Smooth muscle cell (in vitro differentiated cells): ENCODE measurements at regions not wholly inside any gene's neighbourhood (a gene's known extent, or its start where the extent isn't known, plus 50 kb on each side); places are given as distances from the start of the nearest gene placed in this dataset.

Experiments
- DNase-seq: peaks from one replicate; lab custom pipeline; 2025; ENCODE audit not compliant: unreplicated experiment; lab: John Stamatoyannopoulos, UW
- H2AFZ ChIP-seq: fragments of 200-600 bp; sonication (generic); 2 replicates; pipeline ENCODE4 v1.6.0; 2016; ENCODE audit warnings: antibody characterized with exemption, low read depth, mild to moderate bottlenecking
- H3F3A ChIP-seq: fragments of 200-600 bp; sonication (generic); 2 replicates; pipeline ENCODE4 v1.6.0; 2017; ENCODE audit warnings: antibody characterized with exemption, low read depth
- H3K27ac ChIP-seq: fragments of 200-600 bp; sonication (generic); 2 replicates; pipeline ENCODE4 v1.5.1; 2016; ENCODE audit warnings: low read depth, mild to moderate bottlenecking
- H3K27me3 ChIP-seq: fragments of 200-600 bp; sonication (generic); 2 replicates; pipeline ENCODE4 v1.6.1; 2016; ENCODE audit warnings: low read depth, mild to moderate bottlenecking
- H3K36me3 ChIP-seq: fragments of 200-600 bp; sonication (generic); 2 replicates; pipeline ENCODE4 v1.5.1; 2016; ENCODE audit warnings: low read depth
- H3K4me1 ChIP-seq: fragments of 200-600 bp; sonication (generic); 2 replicates; pipeline ENCODE4 v1.5.1; 2016; ENCODE audit warnings: low read depth
- H3K4me2 ChIP-seq: fragments of 200-600 bp; sonication (generic); 2 replicates; pipeline ENCODE4 v1.6.0; 2016; ENCODE audit warnings: mild to moderate bottlenecking
- H3K4me3 ChIP-seq: fragments of 200-600 bp; sonication (generic); 2 replicates; pipeline ENCODE4 v1.5.1; 2016; ENCODE audit warnings: mild to moderate bottlenecking
- H3K79me2 ChIP-seq: fragments of 200-600 bp; sonication (generic); 2 replicates; pipeline ENCODE4 v1.6.0; 2016; ENCODE audit warnings: low read depth, mild to moderate bottlenecking
- H3K9ac ChIP-seq: fragments of 200-600 bp; sonication (generic); 2 replicates; pipeline ENCODE4 v1.6.0; 2016; ENCODE audit warnings: low read depth
- H3K9me3 ChIP-seq: fragments of 200-600 bp; sonication (generic); replicated peaks from 2 replicates; pipeline ENCODE4 v1.5.1; 2016; ENCODE audit warnings: low read depth
- H4K20me1 ChIP-seq: fragments of 200-600 bp; sonication (generic); 2 replicates; pipeline ENCODE4 v1.6.0; 2016; ENCODE audit warnings: low read depth
- WGBS: methylation state at CpG from one replicate; pipeline ENCODE4 v1.1.7; 2016; ENCODE audit warnings: low lambda C conversion rate; 5-methylcytosine and 5-hydroxymethylcytosine counted together
- TF ChIP-seq, protein P1 (sequence below): fragments of 200-600 bp; sonication (generic); IDR thresholded peaks from 2 replicates; pipeline ENCODE4 v1.5.1; 2017; ENCODE audit warnings: borderline replicate concordance, mild to moderate bottlenecking, antibody characterized with exemption; ENCODE audit not compliant: insufficient read depth, poor library complexity, severe bottlenecking

GRCh38 chr18:25538175-25538922, 186.4 kb upstream of the ZNF521 start:
- Histone ChIP-seq H3K79me2 (no peaks in the 10 kb centered on the region), H3F3A (no peaks in the 10 kb centered on the region), H3K4me2 (no peak overlapping the region), H3K9me3 (no peaks in the 10 kb centered on the region), H3K27me3 (peaks cover 4% of the 10 kb centered on the region), H2AFZ (no peak overlapping the region), H3K4me1 (no peaks in the 10 kb centered on the region), H3K4me3 (no peak overlapping the region), H3K27ac (no peak overlapping the region), H4K20me1 (no peaks in the 10 kb centered on the region), H3K36me3 (no peaks in the 10 kb centered on the region), H3K9ac (no peak overlapping the region)
- WGBS, result 94% methylated on average over 7 of the region's 7 CpGs
- TF ChIP-seq, protein P1, sequence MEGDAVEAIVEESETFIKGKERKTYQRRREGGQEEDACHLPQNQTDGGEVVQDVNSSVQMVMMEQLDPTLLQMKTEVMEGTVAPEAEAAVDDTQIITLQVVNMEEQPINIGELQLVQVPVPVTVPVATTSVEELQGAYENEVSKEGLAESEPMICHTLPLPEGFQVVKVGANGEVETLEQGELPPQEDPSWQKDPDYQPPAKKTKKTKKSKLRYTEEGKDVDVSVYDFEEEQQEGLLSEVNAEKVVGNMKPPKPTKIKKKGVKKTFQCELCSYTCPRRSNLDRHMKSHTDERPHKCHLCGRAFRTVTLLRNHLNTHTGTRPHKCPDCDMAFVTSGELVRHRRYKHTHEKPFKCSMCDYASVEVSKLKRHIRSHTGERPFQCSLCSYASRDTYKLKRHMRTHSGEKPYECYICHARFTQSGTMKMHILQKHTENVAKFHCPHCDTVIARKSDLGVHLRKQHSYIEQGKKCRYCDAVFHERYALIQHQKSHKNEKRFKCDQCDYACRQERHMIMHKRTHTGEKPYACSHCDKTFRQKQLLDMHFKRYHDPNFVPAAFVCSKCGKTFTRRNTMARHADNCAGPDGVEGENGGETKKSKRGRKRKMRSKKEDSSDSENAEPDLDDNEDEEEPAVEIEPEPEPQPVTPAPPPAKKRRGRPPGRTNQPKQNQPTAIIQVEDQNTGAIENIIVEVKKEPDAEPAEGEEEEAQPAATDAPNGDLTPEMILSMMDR, result no peak
- DNase-seq, result no peak

DNA sequence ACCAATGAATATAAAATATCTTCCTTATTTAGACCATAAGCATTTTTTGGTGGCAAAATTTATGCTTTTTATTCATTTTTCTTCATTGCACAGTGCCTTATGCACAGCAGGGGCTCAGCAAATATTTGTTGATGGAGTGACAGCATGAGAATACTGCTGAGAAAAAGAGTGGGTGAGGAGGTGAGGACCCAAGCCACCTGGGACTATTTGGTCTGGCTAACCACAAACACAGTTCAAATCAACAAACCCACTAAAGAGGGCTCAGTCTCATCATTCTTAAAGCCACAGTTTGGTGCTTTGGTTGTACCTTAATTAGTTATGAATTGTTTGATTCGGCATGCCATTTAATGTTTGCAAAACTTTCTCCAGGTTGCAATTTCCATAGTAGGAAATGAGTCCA, 183.5 kb upstream of the ZNF521 start:
- no peaks in the 10 kb centered on the region for H3F3A ChIP-seq
- no peaks in the 10 kb centered on the region for H3K36me3 ChIP-seq
- H4K20me1 ChIP-seq, result no peaks in the 10 kb centered on the region
- H3K9ac ChIP-seq, result no peak overlapping the region
- TF ChIP-seq, protein P1, result no peak
- H3K79me2 ChIP-seq, result no peaks in the 10 kb centered on the region
- WGBS, result 95% methylated on average over 1 of the region's 1 CpG
- no peaks in the 10 kb centered on the region for H3K9me3 ChIP-seq
- H3K4me2 ChIP-seq, result no peak overlapping the region
- H3K4me3 ChIP-seq, result no peak overlapping the region
- H3K27ac ChIP-seq, result no peak overlapping the region
- H3K4me1 ChIP-seq, result no peaks in the 10 kb centered on the region
- DNase-seq, result no peak
- no peaks in the 10 kb centered on the region for H3K27me3 ChIP-seq
- no peak overlapping the region for H2AFZ ChIP-seq

- no peak overlapping the region for H3K4me3 ChIP-seq
- no peaks in the 10 kb centered on the region for H3K36me3 ChIP-seq
- no peaks in the 10 kb centered on the region for H3K27me3 ChIP-seq
- no peaks in the 10 kb centered on the region for H4K20me1 ChIP-seq
- H3K9me3 ChIP-seq, result no peaks in the 10 kb centered on the region
- no peaks in the 10 kb centered on the region for H3K4me1 ChIP-seq
- no peak overlapping the region for H3K9ac ChIP-seq
- WGBS, result 90% methylated on average over 1 of the region's 1 CpG
- no peak overlapping the region for H2AFZ ChIP-seq
- no peak overlapping the region for H3K27ac ChIP-seq
- DNase-seq, result no peak
- no peak overlapping the region for H3K4me2 ChIP-seq
- H3K79me2 ChIP-seq, result no peaks in the 10 kb centered on the region
- H3F3A ChIP-seq, result no peaks in the 10 kb centered on the region
- TF ChIP-seq, protein P1, result no peak
Observed at GRCh38 chr18:25534401-25534800, 182.4 kb upstream of the ZNF521 start.

GRCh38 chr18:25533218-25533617, 181.3 kb upstream of the ZNF521 start:
- H3K9me3 ChIP-seq, result no peaks in the 10 kb centered on the region
- H3K4me1 ChIP-seq, result no peaks in the 10 kb centered on the region
- no peak overlapping the region for H3K4me3 ChIP-seq
- no peak overlapping the region for H2AFZ ChIP-seq
- no peaks in the 10 kb centered on the region for H3F3A ChIP-seq
- H3K36me3 ChIP-seq, result no peaks in the 10 kb centered on the region
- H3K79me2 ChIP-seq, result no peaks in the 10 kb centered on the region
- WGBS, result 83% methylated on average over 4 of the region's 4 CpGs
- no peaks in the 10 kb centered on the region for H3K27me3 ChIP-seq
- H3K4me2 ChIP-seq, result no peak overlapping the region
- H4K20me1 ChIP-seq, result no peaks in the 10 kb centered on the region
- no peak overlapping the region for H3K9ac ChIP-seq
- no peak overlapping the region for H3K27ac ChIP-seq
- no peak for DNase-seq
- TF ChIP-seq, protein P1, result no peak
